Ishikawa (cell line): ENCODE measurements at regions not wholly inside any gene's neighbourhood (a gene's known extent, or its start where the extent isn't known, plus 50 kb on each side); places are given as distances from the start of the nearest gene placed in this dataset.

Experiments used
- CEBPB ChIP-seq: IDR thresholded peaks from 2 replicates; pipeline ENCODE4 v1.6.1; 2012
- CREB1 ChIP-seq: IDR thresholded peaks from 2 replicates; pipeline ENCODE4 v1.6.1; 2012; ENCODE audit warnings: low read depth
- EP300 ChIP-seq: IDR thresholded peaks from 2 replicates; pipeline ENCODE4 v1.6.1; 2012; ENCODE audit warnings: borderline replicate concordance
- FOXM1 ChIP-seq: IDR thresholded peaks from 2 replicates; pipeline ENCODE4 v1.6.1; 2012; ENCODE audit warnings: low read depth, borderline replicate concordance
- NFIC ChIP-seq: IDR thresholded peaks from 2 replicates; pipeline ENCODE4 v1.6.1; 2012
- TAF1 ChIP-seq: IDR thresholded peaks from 2 replicates; pipeline ENCODE4 v1.6.1; 2012; ENCODE audit warnings: low read depth, mild to moderate bottlenecking
- YY1 ChIP-seq: IDR thresholded peaks from 2 replicates; pipeline ENCODE4 v1.6.1; 2012; ENCODE audit warnings: low read depth
- ZBTB7A ChIP-seq: IDR thresholded peaks from 2 replicates; pipeline ENCODE4 v1.6.1; 2012; ENCODE audit warnings: low read depth
- TF ChIP-seq, protein P1 (sequence below): IDR thresholded peaks from 2 replicates; pipeline ENCODE4 v1.6.1; 2012
- TF ChIP-seq, protein P2 (sequence below): IDR thresholded peaks from 2 replicates; pipeline ENCODE4 v1.6.1; 2012; ENCODE audit warnings: low read depth, mild to moderate bottlenecking
- TF ChIP-seq, protein P3 (sequence below): IDR thresholded peaks from 2 replicates; pipeline ENCODE4 v1.6.1; 2012

DNA sequence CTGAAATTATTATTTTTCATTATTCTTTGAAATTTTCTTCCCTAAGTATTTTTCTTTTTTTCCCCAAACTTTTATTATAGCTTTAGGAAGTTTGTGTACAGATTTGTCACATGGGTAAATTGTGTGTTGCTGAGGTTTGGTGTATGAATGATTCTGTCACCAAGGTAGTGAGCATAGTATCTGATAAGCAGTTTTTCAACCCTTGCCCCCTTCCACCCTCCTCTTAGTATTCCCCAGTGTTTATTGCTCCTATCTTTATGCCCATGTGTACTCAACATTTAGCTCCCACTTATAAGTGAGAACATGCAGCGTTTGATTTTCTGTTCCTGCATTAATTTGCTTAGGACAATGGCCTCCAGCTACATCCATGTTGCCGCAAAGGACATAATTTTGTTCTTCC is 103.9 kb upstream of the MAGEB2 start:
- TF ChIP-seq, protein P1, sequence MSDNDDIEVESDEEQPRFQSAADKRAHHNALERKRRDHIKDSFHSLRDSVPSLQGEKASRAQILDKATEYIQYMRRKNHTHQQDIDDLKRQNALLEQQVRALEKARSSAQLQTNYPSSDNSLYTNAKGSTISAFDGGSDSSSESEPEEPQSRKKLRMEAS = no peak
- TF ChIP-seq TAF1 (no peak), EP300 (no peak), CREB1 (no peak), CEBPB (no peak), FOXM1 (no peak), ZBTB7A (no peak), YY1 (no peak), NFIC (no peak)
- TF ChIP-seq, protein P2, sequence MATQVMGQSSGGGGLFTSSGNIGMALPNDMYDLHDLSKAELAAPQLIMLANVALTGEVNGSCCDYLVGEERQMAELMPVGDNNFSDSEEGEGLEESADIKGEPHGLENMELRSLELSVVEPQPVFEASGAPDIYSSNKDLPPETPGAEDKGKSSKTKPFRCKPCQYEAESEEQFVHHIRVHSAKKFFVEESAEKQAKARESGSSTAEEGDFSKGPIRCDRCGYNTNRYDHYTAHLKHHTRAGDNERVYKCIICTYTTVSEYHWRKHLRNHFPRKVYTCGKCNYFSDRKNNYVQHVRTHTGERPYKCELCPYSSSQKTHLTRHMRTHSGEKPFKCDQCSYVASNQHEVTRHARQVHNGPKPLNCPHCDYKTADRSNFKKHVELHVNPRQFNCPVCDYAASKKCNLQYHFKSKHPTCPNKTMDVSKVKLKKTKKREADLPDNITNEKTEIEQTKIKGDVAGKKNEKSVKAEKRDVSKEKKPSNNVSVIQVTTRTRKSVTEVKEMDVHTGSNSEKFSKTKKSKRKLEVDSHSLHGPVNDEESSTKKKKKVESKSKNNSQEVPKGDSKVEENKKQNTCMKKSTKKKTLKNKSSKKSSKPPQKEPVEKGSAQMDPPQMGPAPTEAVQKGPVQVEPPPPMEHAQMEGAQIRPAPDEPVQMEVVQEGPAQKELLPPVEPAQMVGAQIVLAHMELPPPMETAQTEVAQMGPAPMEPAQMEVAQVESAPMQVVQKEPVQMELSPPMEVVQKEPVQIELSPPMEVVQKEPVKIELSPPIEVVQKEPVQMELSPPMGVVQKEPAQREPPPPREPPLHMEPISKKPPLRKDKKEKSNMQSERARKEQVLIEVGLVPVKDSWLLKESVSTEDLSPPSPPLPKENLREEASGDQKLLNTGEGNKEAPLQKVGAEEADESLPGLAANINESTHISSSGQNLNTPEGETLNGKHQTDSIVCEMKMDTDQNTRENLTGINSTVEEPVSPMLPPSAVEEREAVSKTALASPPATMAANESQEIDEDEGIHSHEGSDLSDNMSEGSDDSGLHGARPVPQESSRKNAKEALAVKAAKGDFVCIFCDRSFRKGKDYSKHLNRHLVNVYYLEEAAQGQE = no peak
- TF ChIP-seq, protein P3, sequence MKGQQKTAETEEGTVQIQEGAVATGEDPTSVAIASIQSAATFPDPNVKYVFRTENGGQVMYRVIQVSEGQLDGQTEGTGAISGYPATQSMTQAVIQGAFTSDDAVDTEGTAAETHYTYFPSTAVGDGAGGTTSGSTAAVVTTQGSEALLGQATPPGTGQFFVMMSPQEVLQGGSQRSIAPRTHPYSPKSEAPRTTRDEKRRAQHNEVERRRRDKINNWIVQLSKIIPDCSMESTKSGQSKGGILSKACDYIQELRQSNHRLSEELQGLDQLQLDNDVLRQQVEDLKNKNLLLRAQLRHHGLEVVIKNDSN = no peak
